Stimulated activated CD8-positive, alpha-beta memory T cell treated with anti-CD3 and anti-CD28 coated beads, Interleukin-12 subunit alpha, Interleukin-12 subunit beta, amount 100 ng/mL, for 4 hours (primary cell): ENCODE measurements at regions not wholly inside any gene's neighbourhood (a gene's known extent, or its start where the extent isn't known, plus 50 kb on each side); places are given as distances from the start of the nearest gene placed in this dataset.

Experiments used
- DNase-seq: peaks from one replicate; pipeline ENCODE4 v3.0.0-alpha.2; 2020; ENCODE audit warnings: low read depth

GRCh38 chr12:67498991-67499390 is 149.6 kb upstream of the DYRK2 start:
- DNase-seq, result no peak

GRCh38 chr12:67501362-67501761 is 147.2 kb upstream of the DYRK2 start:
- no peak for DNase-seq

GRCh38 chr12:67504026-67504425 is 144.5 kb upstream of the DYRK2 start:
- no peak for DNase-seq

- DNase-seq, result no peak
These were observed 141.8 kb upstream of the DYRK2 start for GRCh38 chr12:67506739-67507138.

- DNase-seq, result no peak
These were observed 139.7 kb upstream of the DYRK2 start for GRCh38 chr12:67508830-67509229.

- DNase-seq, result no peak
These were observed 138.7 kb upstream of the DYRK2 start for GRCh38 chr12:67509666-67510386.

GRCh38 chr12:67512061-67512460 is 136.5 kb upstream of the DYRK2 start:
- no peak for DNase-seq

- no peak for DNase-seq
These were observed 134.0 kb upstream of the DYRK2 start for GRCh38 chr12:67514502-67514901.

- no peak for DNase-seq
These were observed 132.7 kb upstream of the DYRK2 start for GRCh38 chr12:67515679-67516340.

GRCh38 chr12:67517181-67517887 is 131.2 kb upstream of the DYRK2 start:
- DNase-seq, result no peak

GRCh38 chr12:67519484-67520433 is 128.8 kb upstream of the DYRK2 start:
- no peak for DNase-seq

GRCh38 chr12:67520606-67521005 is 127.9 kb upstream of the DYRK2 start:
- DNase-seq, result no peak

GRCh38 chr12:67522222-67522621 is 126.3 kb upstream of the DYRK2 start:
- no peak for DNase-seq

GRCh38 chr12:67523538-67523937 is 125.0 kb upstream of the DYRK2 start:
- no peak for DNase-seq

- no peak for DNase-seq
These were observed 123.5 kb upstream of the DYRK2 start for GRCh38 chr12:67524861-67525616.

GRCh38 chr12:67525617-67525884 is 123.0 kb upstream of the DYRK2 start:
- no peak for DNase-seq

GRCh38 chr12:67526129-67526528 is 122.4 kb upstream of the DYRK2 start:
- no peak for DNase-seq

- no peak for DNase-seq
These were observed 117.5 kb upstream of the DYRK2 start for GRCh38 chr12:67531051-67531450.

- DNase-seq, result no peak
These were observed 117.0 kb upstream of the DYRK2 start for GRCh38 chr12:67531501-67531900.

GRCh38 chr12:67533159-67533558 is 115.4 kb upstream of the DYRK2 start:
- no peak for DNase-seq

- no peak for DNase-seq
These were observed 114.5 kb upstream of the DYRK2 start for GRCh38 chr12:67534046-67534445.

- no peak for DNase-seq
These were observed 113.9 kb upstream of the DYRK2 start for GRCh38 chr12:67534681-67535080.
